Mesodermal cell (in vitro differentiated cells): ENCODE measurements at regions not wholly inside any gene's neighbourhood (a gene's known extent, or its start where the extent isn't known, plus 50 kb on each side); places are given as distances from the start of the nearest gene placed in this dataset.

Experiments used
- H3K27ac ChIP-seq: 2 replicates; pipeline ENCODE4 v1.7.0; 2013; ENCODE audit warnings: mild to moderate bottlenecking, low read depth, low read length, moderate library complexity; ENCODE audit not compliant: severe bottlenecking
- H3K36me3 ChIP-seq: 2 replicates; pipeline ENCODE4 v1.7.1; 2013; ENCODE audit warnings: mild to moderate bottlenecking, low read length, moderate library complexity; ENCODE audit not compliant: control insufficient read depth, insufficient read depth
- H3K4me1 ChIP-seq: one replicate; pipeline ENCODE4 v1.7.1; 2013; ENCODE audit warnings: mild to moderate bottlenecking, low read length; ENCODE audit not compliant: insufficient read depth, control insufficient read depth, poor library complexity, severe bottlenecking
- H3K4me3 ChIP-seq: 2 replicates; pipeline ENCODE4 v1.7.0; 2013; ENCODE audit warnings: low read length, control low read depth, mild to moderate bottlenecking; ENCODE audit not compliant: insufficient read depth, poor library complexity, severe bottlenecking; ENCODE audit errors: extremely low read depth
- H3K9me3 ChIP-seq: 2 replicates; pipeline ENCODE4 v1.7.1; 2013; ENCODE audit warnings: mild to moderate bottlenecking, low read length, moderate library complexity; ENCODE audit not compliant: control insufficient read depth
- WGBS, 2 experiments: methylation state at CpG; one replicate each; pipeline ENCODE4 v1.1.5; 2013; ENCODE audit warnings: missing lambda C conversion rate in 2 of 2; ENCODE audit not compliant: insufficient coverage in 2 of 2; 5-methylcytosine and 5-hydroxymethylcytosine counted together

DNA sequence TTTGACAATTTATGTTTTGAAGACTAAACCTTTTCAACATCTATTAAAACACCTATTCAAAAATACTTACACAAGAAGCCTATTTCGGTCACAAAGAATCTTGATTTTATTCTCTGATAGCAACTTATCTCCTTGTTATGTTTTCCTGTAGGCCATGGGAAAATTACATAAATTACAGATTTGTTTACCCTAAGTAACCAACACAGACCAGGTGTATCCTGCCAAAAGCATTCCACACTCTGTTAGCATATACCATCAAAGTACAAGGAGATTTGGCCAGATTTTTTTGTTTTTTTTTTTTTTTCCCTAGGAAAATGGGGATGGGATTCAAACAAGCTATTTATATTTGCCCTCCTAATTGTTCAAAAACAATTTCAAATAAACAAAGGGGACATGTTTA is 497.9 kb upstream of the MAGEB18 start:
- no peak overlapping the region for H3K27ac ChIP-seq
- no peak overlapping the region for H3K4me3 ChIP-seq
- no peaks in the 10 kb centered on the region for H3K9me3 ChIP-seq
- H3K4me1 ChIP-seq: no peaks in the 10 kb centered on the region
- H3K36me3 ChIP-seq: no peaks in the 10 kb centered on the region
- WGBS, 2 experiments: 86% methylated on average over 1 of the region's 1 CpG; no CpG with 5 or more reads in 1 of the 2 experiments

DNA sequence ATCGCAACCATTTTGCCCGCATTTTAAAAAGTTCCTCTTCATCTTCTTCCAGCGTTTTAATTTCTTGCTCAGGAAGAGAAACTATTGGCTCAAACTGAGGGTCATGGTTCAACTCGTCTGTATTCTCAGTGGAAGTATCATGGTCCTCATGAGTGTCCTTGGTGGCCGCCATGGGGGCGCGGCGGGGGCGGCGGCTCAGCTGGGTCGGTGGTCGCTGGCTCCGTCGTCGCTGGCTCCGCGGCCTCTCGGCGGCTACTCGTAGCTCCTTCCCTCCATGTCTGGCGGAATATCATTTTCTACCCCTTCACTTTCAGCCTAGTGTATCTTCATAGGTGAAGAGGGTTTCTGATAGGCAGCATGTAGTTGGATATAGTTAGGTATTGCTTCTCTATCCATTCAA is 492.0 kb upstream of the MAGEB18 start:
- WGBS, 2 experiments: 91 to 97% methylated on average over 7 to 8 of the region's 21 CpGs

DNA sequence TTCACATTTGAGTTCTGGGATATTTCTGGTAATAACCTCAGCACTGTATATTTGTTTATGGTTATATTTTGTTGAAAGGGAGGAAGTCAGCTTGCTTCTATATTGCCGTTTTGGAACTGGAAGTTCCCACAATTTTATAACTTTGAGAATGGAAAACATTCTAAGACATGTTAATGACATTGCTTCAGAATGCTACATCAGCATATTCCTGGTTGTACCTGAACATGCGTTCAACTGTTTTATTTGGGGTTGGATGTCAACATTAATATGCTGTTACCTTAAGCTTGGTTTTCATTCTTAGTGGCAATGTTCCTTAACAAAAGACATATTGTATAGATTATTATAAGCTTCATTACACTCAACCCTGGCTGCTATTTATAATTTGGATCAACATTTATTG is 489.4 kb upstream of the MAGEB18 start:
- Histone ChIP-seq H3K9me3 (no peaks in the 10 kb centered on the region), H3K4me1 (no peaks in the 10 kb centered on the region)
- 80% methylated on average over 1 of the region's 2 CpGs; no CpG with 5 or more reads in 1 of the 2 experiments for WGBS, 2 experiments

More for the DNA sequence above, 492.0 kb upstream of the MAGEB18 start:
- H3K4me1 ChIP-seq: no peaks in the 10 kb centered on the region
- no peaks in the 10 kb centered on the region for H3K36me3 ChIP-seq
- H3K9me3 ChIP-seq: no peaks in the 10 kb centered on the region
- no peak overlapping the region for H3K4me3 ChIP-seq
- H3K27ac ChIP-seq: no peak overlapping the region

DNA sequence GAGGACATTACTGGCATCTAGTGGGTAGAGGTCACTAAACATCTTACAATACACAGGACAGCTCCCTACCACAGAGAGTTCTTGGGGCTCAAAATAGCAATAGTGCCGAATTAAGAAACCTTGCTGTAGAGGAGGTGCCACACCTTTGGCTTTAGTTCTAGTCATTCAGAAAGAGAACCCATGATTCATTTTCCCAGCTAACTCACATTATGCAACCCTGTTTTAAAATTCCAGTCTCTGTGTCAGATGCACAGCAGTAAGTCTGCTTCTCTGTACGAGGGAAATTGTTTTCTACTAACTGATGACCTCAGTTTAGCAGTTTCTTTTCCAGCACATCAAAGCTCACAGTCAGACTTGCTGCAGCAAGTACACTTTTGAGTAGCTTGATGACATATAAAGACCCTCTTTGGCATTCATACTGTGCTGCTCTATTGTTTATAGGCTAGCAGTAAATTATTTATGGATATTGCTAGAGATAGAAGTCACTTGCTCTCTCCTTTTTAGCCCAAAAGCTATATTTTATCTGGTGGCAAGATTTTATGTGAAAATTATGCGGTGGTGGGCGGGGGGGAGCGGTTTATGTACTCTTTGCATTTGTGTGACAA is 487.8 kb upstream of the MAGEB18 start:
- no peak overlapping the region for H3K27ac ChIP-seq
- no peak overlapping the region for H3K4me3 ChIP-seq
- H3K4me1 ChIP-seq: no peaks in the 10 kb centered on the region
- WGBS, 2 experiments: 83% methylated on average over 1 of the region's 5 CpGs; no CpG with 5 or more reads in 1 of the 2 experiments
- H3K36me3 ChIP-seq: no peaks in the 10 kb centered on the region
- no peaks in the 10 kb centered on the region for H3K9me3 ChIP-seq

More for the DNA sequence above, 489.4 kb upstream of the MAGEB18 start:
- Histone ChIP-seq H3K27ac (no peak overlapping the region), H3K4me3 (no peak overlapping the region), H3K36me3 (no peaks in the 10 kb centered on the region)

DNA sequence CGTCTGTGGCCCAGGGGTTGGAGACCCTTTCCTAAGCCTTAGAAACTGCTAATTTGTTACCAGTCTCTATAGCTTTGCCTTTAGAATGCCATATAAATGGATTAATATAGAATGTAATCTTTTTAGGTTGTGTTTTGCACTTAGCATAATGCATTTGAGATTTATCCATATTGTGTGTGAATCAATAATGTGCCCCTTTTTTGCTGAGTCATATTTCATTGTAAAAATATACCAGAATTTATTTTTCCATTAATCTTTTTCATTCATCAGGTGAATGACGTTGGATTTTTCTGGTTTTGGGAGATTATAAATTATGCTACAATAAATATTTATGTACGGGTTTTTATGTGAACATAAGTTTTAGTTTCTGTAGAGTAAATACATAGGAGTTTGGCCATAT is 478.8 kb upstream of the MAGEB18 start:
- H3K4me3 ChIP-seq: no peak overlapping the region
- 100% methylated on average over 1 of the region's 3 CpGs; no CpG with 5 or more reads in 1 of the 2 experiments for WGBS, 2 experiments
- no peaks in the 10 kb centered on the region for H3K9me3 ChIP-seq
- H3K27ac ChIP-seq: no peak overlapping the region
- no peaks in the 10 kb centered on the region for H3K4me1 ChIP-seq
- no peaks in the 10 kb centered on the region for H3K36me3 ChIP-seq

DNA sequence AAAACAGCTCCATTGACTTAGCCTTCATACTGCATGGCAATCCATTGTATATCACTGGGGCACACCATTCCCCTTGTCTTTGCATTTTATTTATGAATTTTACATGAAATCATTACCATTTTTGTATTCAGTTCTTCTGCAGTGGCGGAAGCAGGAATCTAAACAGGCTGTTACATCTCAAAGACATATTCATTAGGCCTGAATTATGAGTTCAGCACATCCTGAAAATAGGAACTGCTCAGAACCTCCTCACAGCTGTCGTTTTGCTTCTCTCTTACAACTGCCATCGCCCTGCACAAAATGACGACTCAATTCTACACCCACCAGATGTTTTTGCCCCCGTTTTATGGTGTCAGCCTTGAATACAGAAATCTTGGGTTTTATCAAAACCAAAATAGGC is 474.4 kb upstream of the MAGEB18 start:
- Histone ChIP-seq H3K36me3 (no peaks in the 10 kb centered on the region), H3K4me1 (no peaks in the 10 kb centered on the region), H3K9me3 (no peaks in the 10 kb centered on the region), H3K27ac (no peak overlapping the region), H3K4me3 (no peak overlapping the region)
- 72 to 92% methylated on average over 2 of the region's 5 CpGs for WGBS, 2 experiments

DNA sequence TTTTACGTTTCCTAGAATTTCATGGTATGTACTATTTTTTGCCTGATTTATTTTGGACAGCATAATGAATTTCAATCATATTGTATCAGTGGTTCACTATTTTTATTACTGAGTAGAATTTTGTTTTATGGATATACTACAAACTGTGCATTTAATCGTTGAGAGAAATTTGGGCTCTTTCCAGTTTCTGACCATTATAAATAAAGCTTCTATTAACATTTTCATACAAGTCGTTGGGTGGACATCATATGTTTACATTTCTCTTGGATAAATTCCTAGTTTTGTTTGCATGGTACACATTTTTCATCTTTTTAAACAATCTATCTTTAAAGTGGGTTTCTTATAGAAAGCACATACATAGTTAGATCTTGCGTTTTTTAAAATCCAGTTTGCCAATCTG is 472.7 kb upstream of the MAGEB18 start:
- no peaks in the 10 kb centered on the region for H3K36me3 ChIP-seq
- no peaks in the 10 kb centered on the region for H3K9me3 ChIP-seq
- no CpG with 5 or more reads among the region's 4 CpGs for WGBS, 2 experiments
- H3K4me3 ChIP-seq: no peak overlapping the region
- no peaks in the 10 kb centered on the region for H3K4me1 ChIP-seq
- no peak overlapping the region for H3K27ac ChIP-seq

DNA sequence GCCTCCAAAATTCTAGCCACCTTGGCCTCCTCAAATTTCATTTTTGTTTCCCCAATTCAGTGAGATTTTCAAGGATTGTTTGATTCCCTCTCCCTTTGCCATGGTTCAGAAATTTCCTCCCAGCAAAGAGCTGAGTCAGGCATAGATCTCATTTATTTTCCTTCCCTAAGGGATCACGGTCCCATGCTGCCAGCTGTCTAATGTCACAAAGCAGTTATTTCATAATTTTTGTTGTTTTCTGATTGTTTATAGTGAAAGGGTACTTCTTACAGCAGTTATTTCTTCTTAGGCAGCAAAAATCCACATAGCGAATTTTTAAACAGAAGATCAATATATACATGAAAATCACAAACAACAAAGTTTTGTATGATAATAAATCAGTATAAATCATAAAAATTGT is 470.5 kb upstream of the MAGEB18 start:
- Histone ChIP-seq H3K36me3 (no peaks in the 10 kb centered on the region), H3K27ac (no peak overlapping the region), H3K4me3 (no peak overlapping the region), H3K9me3 (no peaks in the 10 kb centered on the region), H3K4me1 (no peaks in the 10 kb centered on the region)
- no CpG with 5 or more reads among the region's 2 CpGs for WGBS, 2 experiments

DNA sequence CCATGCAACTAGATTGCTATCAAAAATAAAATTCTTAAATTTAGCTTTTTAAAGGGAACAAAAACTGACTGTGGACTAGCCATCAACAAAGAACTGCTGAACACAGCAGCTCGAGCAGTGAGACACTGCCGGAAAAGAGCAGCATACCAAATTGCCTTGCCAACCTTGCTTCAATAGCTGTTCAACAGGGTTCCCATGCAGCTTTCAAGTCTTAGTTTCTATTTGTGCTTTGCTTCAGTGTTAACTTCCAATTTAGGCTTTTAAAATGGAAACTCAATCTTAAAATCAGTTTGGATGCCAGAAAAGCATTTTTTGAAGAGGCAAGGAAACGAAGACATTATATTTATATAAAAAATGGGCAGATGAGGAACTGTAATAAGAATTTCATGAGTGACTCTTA is 463.4 kb upstream of the MAGEB18 start:
- 86% methylated on average over 2 of the region's 3 CpGs; no CpG with 5 or more reads in 1 of the 2 experiments for WGBS, 2 experiments
- H3K27ac ChIP-seq: no peak overlapping the region
- no peak overlapping the region for H3K4me3 ChIP-seq
- H3K4me1 ChIP-seq: no peaks in the 10 kb centered on the region
- H3K9me3 ChIP-seq: no peaks in the 10 kb centered on the region
- no peaks in the 10 kb centered on the region for H3K36me3 ChIP-seq

DNA sequence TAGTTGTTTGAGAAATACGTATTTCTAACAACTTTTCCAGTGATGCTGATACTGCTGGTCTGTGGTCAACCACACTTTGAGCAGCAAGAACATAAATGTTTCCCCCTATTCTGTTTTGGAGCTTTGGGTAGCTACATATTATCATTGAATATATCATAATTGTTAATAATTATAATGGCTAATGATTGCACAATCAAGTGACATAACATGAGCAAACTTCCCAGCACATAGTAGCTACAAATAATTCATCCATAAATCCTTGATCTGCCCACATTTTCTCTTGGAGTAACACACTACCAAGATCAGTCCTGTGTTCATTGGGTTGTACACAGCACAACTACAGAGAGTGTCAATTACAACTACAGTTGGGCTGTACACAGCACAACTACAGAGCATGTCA is 436.3 kb upstream of the MAGEB18 start:
- H3K27ac ChIP-seq: no peak overlapping the region
- H3K9me3 ChIP-seq: no peaks in the 10 kb centered on the region
- H3K36me3 ChIP-seq: no peaks in the 10 kb centered on the region
- H3K4me3 ChIP-seq: no peak overlapping the region
- no peaks in the 10 kb centered on the region for H3K4me1 ChIP-seq
- no CpG with 5 or more reads among the region's 1 CpG for WGBS, 2 experiments

DNA sequence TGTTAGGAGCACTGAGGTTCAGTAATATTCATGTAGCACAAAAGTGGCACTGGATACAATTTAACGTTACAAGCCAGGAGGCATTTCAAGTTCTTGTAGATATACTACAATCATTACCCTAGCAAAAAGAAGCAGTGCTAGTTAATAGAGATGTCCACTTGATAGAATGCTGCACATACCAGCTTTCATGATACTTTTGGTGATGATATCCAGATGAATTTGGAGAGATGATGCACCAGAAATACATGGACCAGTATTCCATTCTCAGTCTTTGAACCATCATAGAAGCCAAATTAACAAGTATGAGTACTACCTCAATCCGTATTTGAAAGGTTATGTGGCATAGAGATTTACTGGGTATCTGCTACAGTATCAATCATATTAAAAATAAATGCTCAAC is 421.0 kb upstream of the MAGEB18 start:
- H3K4me3 ChIP-seq: no peak overlapping the region
- H3K36me3 ChIP-seq: no peaks in the 10 kb centered on the region
- H3K27ac ChIP-seq: no peak overlapping the region
- H3K9me3 ChIP-seq: no peaks in the 10 kb centered on the region
- no peaks in the 10 kb centered on the region for H3K4me1 ChIP-seq
- no CpG with 5 or more reads among the region's 2 CpGs for WGBS, 2 experiments
